Body of pancreas (tissue), 4 donors: ENCODE measurements at regions not wholly inside any gene's neighbourhood (a gene's known extent, or its start where the extent isn't known, plus 50 kb on each side); places are given as distances from the start of the nearest gene placed in this dataset.
A peak's percentile ranks its signal among the peaks of the same experiment; 100 is the strongest.

Experiments used
- ATAC-seq: fragments of 150-250 bp; one replicate; pipeline ENCODE4 v1.9.1; 2016
- DNase-seq, 4 donors: peaks; one replicate each; pipeline ENCODE4 v3.0.0-alpha.2; 2019
- H3K27ac ChIP-seq, 4 donors: fragments of 200-600 bp; sonication (generic); 1 replicate in 3 of 4; 2 replicates in 1 of 4; pipeline versions ENCODE4 v1.5.1 to v1.6.1; 2016 to 2019; ENCODE audit warnings: mild to moderate bottlenecking in 1 of 4, mixed read lengths in 1 of 4, moderate library complexity in 1 of 4
- H3K27me3 ChIP-seq, 2 donors: fragments of 200-600 bp; sonication (generic); one replicate each; pipeline ENCODE4 v1.6.0; 2016; ENCODE audit warnings: mild to moderate bottlenecking in 1 of 2
- H3K36me3 ChIP-seq, 2 donors: fragments of 200-600 bp; sonication (generic); replicated peaks in 1 of 2; 2 replicates each; pipeline ENCODE4 v1.5.1; 2016; ENCODE audit warnings: low read depth in 2 of 2; ENCODE audit not compliant: insufficient read depth in 1 of 2
- H3K4me1 ChIP-seq: fragments of 200-600 bp; sonication (generic); one replicate; pipeline ENCODE4 v1.6.0; 2016
- H3K4me3 ChIP-seq, 2 donors: fragments of 200-600 bp; sonication (generic); 1 replicate in 1 of 2; 2 replicates in 1 of 2; pipeline ENCODE4 v1.5.1; 2016 to 2019
- H3K9me3 ChIP-seq, 3 donors: fragments of 200-600 bp; sonication (generic); 1 replicate in 2 of 3; 2 replicates in 1 of 3; pipeline ENCODE4 v1.5.1; 2016
- CTCF ChIP-seq, 7 experiments: fragments of 450-650 bp in 4 of 7; fragments of 200-600 bp in 3 of 7; sonication (generic) in 3 of 7; IDR thresholded peaks; one replicate each; pipeline ENCODE4 v1.5.1; 2016 to 2019; ENCODE audit warnings: antibody characterized with exemption in 7 of 7
- POLR2A ChIP-seq, 3 donors: fragments of 450-650 bp; IDR thresholded peaks; one replicate each; pipeline ENCODE4 v1.6.1; 2016; ENCODE audit warnings: antibody characterized with exemption in 3 of 3, mild to moderate bottlenecking in 2 of 3
- WGBS, 2 donors: methylation state at CpG; one replicate each; pipeline ENCODE4 v1.1.5; 2017; 5-methylcytosine and 5-hydroxymethylcytosine counted together
- intact Hi-C: fragments of 100-400 bp; cut with DNase I; formaldehyde crosslinking; loops from one replicate; pipeline ENCODE4 v1.15.1; 2023

- Histone ChIP-seq H3K4me1 (peaks cover 7% of the 10 kb centered on the region), H3K27ac (no peak overlapping the region), H3K9me3 (no peaks in the 10 kb centered on the region), H3K4me3 (no peak overlapping the region), H3K36me3 (no peaks in the 10 kb centered on the region), H3K27me3 (peaks cover 0 to 5% of the 10 kb centered on the region in 2 donors)
- 63 to 65% methylated on average over 2 to 8 of the region's 9 CpGs for WGBS, 2 donors
- ATAC-seq (no peak), DNase-seq (no peak)
- intact Hi-C loops, result loop anchor here (10.0 kb wide), 1 partner anchor 224 kb away; no protein-coding TSS in a partner anchor
- no peak for TF ChIP-seq POLR2A (IDR thresholded peaks at IDR 0.05)
- TF ChIP-seq CTCF (IDR thresholded peaks at IDR 0.05), result no peak
Observed at GRCh38 chr14:104368751-104369100, 210.8 kb upstream of the C14orf180 start.

- Histone ChIP-seq H3K36me3 (no peaks in the 10 kb centered on the region), H3K4me3 (no peak overlapping the region), H3K9me3 (no peaks in the 10 kb centered on the region), H3K27ac (no peak overlapping the region), H3K27me3 (peaks cover 0 to 5% of the 10 kb centered on the region in 2 donors), H3K4me1 (peaks cover 3% of the 10 kb centered on the region)
- intact Hi-C loops, result loop anchor here (10.0 kb wide), 1 partner anchor 224 kb away; no protein-coding TSS in a partner anchor
- WGBS, 2 donors, result 52 to 65% methylated on average over 7 to 8 of the region's 8 CpGs
- TF ChIP-seq CTCF (IDR thresholded peaks at IDR 0.05) (no peak), POLR2A (IDR thresholded peaks at IDR 0.05) (no peak)
- ATAC-seq (no peak), DNase-seq (no peak)
Observed at GRCh38 chr14:104369208-104369607, 210.4 kb upstream of the C14orf180 start.

- H3K27ac ChIP-seq, result no peak overlapping the region
- no peak overlapping the region for H3K4me3 ChIP-seq
- H3K27me3 ChIP-seq, result peaks cover 0 to 5% of the 10 kb centered on the region in 2 donors
- no peaks in the 10 kb centered on the region for H3K4me1 ChIP-seq
- DNase-seq (peak in 1 of 4 donors; percentile 32), ATAC-seq (peak; percentile 30)
- TF ChIP-seq POLR2A (IDR thresholded peaks at IDR 0.05), result peak in 1 of 3 donors; percentile 3
- TF ChIP-seq CTCF (IDR thresholded peaks at IDR 0.05), result peak in 5 of 7 experiments; percentile 9 to 38 (median 30)
- H3K9me3 ChIP-seq, result no peaks in the 10 kb centered on the region
- no peaks in the 10 kb centered on the region for H3K36me3 ChIP-seq
- WGBS, 2 donors, result 26 to 40% methylated on average over 15 to 22 of the region's 22 CpGs
- intact Hi-C loops, result no loop called here
Observed at GRCh38 chr14:104370256-104370870, 209.2 kb upstream of the C14orf180 start.

GRCh38 chr14:104371031-104371430, 208.5 kb upstream of the C14orf180 start:
- Histone ChIP-seq H3K36me3 (no peaks in the 10 kb centered on the region), H3K27ac (no peak overlapping the region), H3K4me1 (no peaks in the 10 kb centered on the region), H3K9me3 (no peaks in the 10 kb centered on the region), H3K4me3 (no peak overlapping the region), H3K27me3 (peaks cover 0 to 5% of the 10 kb centered on the region in 2 donors)
- ATAC-seq, result no peak
- no peak for TF ChIP-seq CTCF (IDR thresholded peaks at IDR 0.05)
- TF ChIP-seq POLR2A (IDR thresholded peaks at IDR 0.05), result no peak
- intact Hi-C loops, result no loop called here
- no peak for DNase-seq
- WGBS, 2 donors, result 62 to 74% methylated on average over 14 to 15 of the region's 15 CpGs

GRCh38 chr14:104371917-104372316, 207.6 kb upstream of the C14orf180 start:
- Histone ChIP-seq H3K27ac (no peak overlapping the region), H3K27me3 (peaks cover 0 to 5% of the 10 kb centered on the region in 2 donors), H3K36me3 (no peaks in the 10 kb centered on the region), H3K4me1 (no peaks in the 10 kb centered on the region), H3K4me3 (no peak overlapping the region), H3K9me3 (no peaks in the 10 kb centered on the region)
- DNase-seq (no peak), ATAC-seq (no peak)
- 79 to 88% methylated on average over 5 to 6 of the region's 6 CpGs for WGBS, 2 donors
- no peak for TF ChIP-seq CTCF (IDR thresholded peaks at IDR 0.05)
- TF ChIP-seq POLR2A (IDR thresholded peaks at IDR 0.05), result no peak
- intact Hi-C loops, result no loop called here
